DOHH2 (cell line): ENCODE measurements at regions not wholly inside any gene's neighbourhood (a gene's known extent, or its start where the extent isn't known, plus 50 kb on each side); places are given as distances from the start of the nearest gene placed in this dataset.

ENCODE experiments used
- H3F3A ChIP-seq: fragments of 200-600 bp; sonication (generic), shearing (Covaris generic); 2 replicates; pipeline ENCODE4 v1.6.0; 2016; ENCODE audit warnings: antibody characterized with exemption, mild to moderate bottlenecking; ENCODE audit not compliant: control insufficient read depth, insufficient read depth
- H3K27ac ChIP-seq: fragments of 200-600 bp; sonication (generic); 2 replicates; pipeline ENCODE4 v1.5.1; 2014; ENCODE audit warnings: low read depth, mild to moderate bottlenecking, low read length, moderate library complexity
- H3K27me3 ChIP-seq: fragments of 200-600 bp; sonication (generic); 2 replicates; pipeline ENCODE4 v1.6.1; 2014; ENCODE audit warnings: mild to moderate bottlenecking, low read length, mixed read lengths; ENCODE audit not compliant: control insufficient read depth
- H3K36me3 ChIP-seq: fragments of 200-600 bp; sonication (generic); 2 replicates; pipeline ENCODE4 v1.6.1; 2014; ENCODE audit warnings: mild to moderate bottlenecking, low read length, moderate library complexity, mixed read lengths; ENCODE audit not compliant: control insufficient read depth
- H3K4me1 ChIP-seq: fragments of 200-600 bp; sonication (generic); 2 replicates; pipeline ENCODE4 v1.6.1; 2014; ENCODE audit warnings: mild to moderate bottlenecking, low read length, mixed read lengths; ENCODE audit not compliant: control insufficient read depth
- H3K4me2 ChIP-seq: fragments of 200-600 bp; sonication (generic); 2 replicates; pipeline ENCODE4 v1.6.0; 2014; ENCODE audit warnings: mild to moderate bottlenecking, low read length, moderate library complexity
- H3K4me3 ChIP-seq: fragments of 200-600 bp; sonication (generic); 2 replicates; pipeline ENCODE4 v1.5.1; 2014; ENCODE audit warnings: mild to moderate bottlenecking, low read length, mixed read lengths
- H3K79me2 ChIP-seq: fragments of 200-600 bp; sonication (generic); 2 replicates; pipeline ENCODE4 v1.6.1; 2014; ENCODE audit warnings: mild to moderate bottlenecking, low read length, mixed read lengths; ENCODE audit not compliant: control insufficient read depth
- H3K9me2 ChIP-seq: fragments of 200-600 bp; sonication (generic); replicated peaks from 2 replicates; pipeline ENCODE4 v1.6.1; 2014; ENCODE audit warnings: mild to moderate bottlenecking, low read length, mixed read lengths; ENCODE audit not compliant: control insufficient read depth
- H3K9me3 ChIP-seq: fragments of 200-600 bp; sonication (generic); 2 replicates; pipeline ENCODE4 v1.6.1; 2014; ENCODE audit warnings: antibody characterized with exemption, low read length, mixed read lengths; ENCODE audit not compliant: control insufficient read depth, insufficient read depth
- H4K20me1 ChIP-seq: fragments of 200-600 bp; sonication (generic); 2 replicates; pipeline ENCODE4 v1.6.0; 2014; ENCODE audit warnings: low read depth, mild to moderate bottlenecking, antibody characterized with exemption, low read length, moderate library complexity; ENCODE audit not compliant: control insufficient read depth, insufficient read depth
- EZH2phosphoT487 ChIP-seq: fragments of 200-600 bp; sonication (generic); IDR thresholded peaks from 2 replicates; pipeline ENCODE4 v1.6.1; 2017; ENCODE audit warnings: borderline replicate concordance, mild to moderate bottlenecking, antibody characterized with exemption, low read length, moderate library complexity, mixed read lengths
- TF ChIP-seq, protein P1 (sequence below): fragments of 200-600 bp; sonication (generic); IDR thresholded peaks from one replicate; pipeline ENCODE4 v1.5.1; 2014; ENCODE audit warnings: antibody characterized with exemption, mild to moderate bottlenecking, low read depth, low read length; ENCODE audit not compliant: poor library complexity, severe bottlenecking

DNA sequence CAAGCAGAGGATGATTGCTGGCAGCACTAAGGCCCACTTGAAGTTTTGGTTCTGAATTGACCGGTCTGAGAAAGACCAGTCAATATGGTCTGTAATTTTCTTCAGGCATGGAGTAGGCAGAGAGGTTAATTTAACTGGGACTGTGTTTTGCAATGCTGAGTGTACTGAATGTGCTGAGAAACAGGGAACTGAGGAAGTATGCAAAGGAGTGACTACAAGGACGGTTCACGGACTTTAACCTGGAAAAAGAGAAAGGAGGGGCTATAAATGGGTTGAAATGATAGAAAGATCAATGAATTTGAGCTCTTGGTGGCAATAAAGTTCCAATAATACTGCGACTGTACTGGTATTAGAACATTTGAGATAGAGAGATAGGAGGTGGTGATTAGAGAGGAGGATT is 84.5 kb downstream of the MAGEB17 start:
- H4K20me1 ChIP-seq, result no peaks in the 10 kb centered on the region
- H3F3A ChIP-seq, result no peaks in the 10 kb centered on the region
- no peaks in the 10 kb centered on the region for H3K36me3 ChIP-seq
- no peak overlapping the region for H3K27ac ChIP-seq
- no peaks in the 10 kb centered on the region for H3K27me3 ChIP-seq
- TF ChIP-seq, protein P1, sequence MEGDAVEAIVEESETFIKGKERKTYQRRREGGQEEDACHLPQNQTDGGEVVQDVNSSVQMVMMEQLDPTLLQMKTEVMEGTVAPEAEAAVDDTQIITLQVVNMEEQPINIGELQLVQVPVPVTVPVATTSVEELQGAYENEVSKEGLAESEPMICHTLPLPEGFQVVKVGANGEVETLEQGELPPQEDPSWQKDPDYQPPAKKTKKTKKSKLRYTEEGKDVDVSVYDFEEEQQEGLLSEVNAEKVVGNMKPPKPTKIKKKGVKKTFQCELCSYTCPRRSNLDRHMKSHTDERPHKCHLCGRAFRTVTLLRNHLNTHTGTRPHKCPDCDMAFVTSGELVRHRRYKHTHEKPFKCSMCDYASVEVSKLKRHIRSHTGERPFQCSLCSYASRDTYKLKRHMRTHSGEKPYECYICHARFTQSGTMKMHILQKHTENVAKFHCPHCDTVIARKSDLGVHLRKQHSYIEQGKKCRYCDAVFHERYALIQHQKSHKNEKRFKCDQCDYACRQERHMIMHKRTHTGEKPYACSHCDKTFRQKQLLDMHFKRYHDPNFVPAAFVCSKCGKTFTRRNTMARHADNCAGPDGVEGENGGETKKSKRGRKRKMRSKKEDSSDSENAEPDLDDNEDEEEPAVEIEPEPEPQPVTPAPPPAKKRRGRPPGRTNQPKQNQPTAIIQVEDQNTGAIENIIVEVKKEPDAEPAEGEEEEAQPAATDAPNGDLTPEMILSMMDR, result no peak
- TF ChIP-seq EZH2phosphoT487, result no peak
- H3K79me2 ChIP-seq, result no peaks in the 10 kb centered on the region
- H3K4me2 ChIP-seq, result no peak overlapping the region
- no peak overlapping the region for H3K4me3 ChIP-seq
- no peaks in the 10 kb centered on the region for H3K4me1 ChIP-seq
- no peaks in the 10 kb centered on the region for H3K9me2 ChIP-seq
- H3K9me3 ChIP-seq, result no peaks in the 10 kb centered on the region

DNA sequence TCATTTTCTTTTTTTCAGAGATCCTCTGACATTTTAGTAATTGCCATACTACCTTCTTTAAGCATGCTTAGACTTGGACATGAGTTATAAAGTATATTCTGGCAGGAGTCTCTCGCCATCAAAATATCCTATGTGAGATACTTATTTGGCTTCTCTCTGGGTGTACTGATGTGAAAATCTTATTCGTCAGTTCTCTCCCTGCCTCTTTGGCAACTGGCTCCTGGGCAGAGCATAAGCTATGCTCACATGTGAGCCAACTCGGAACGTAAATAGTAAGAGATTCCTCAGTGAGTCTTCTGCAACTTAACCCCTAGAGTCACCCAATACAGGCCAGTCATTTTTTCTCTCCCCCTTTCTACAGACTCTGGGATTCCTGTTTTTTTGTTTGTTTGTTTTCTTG is 91.6 kb downstream of the MAGEB17 start:
- TF ChIP-seq, protein P1, result no peak
- no peak for TF ChIP-seq EZH2phosphoT487
- H3K27ac ChIP-seq, result no peak overlapping the region
- no peaks in the 10 kb centered on the region for H3K36me3 ChIP-seq
- H3K27me3 ChIP-seq, result no peaks in the 10 kb centered on the region
- H3F3A ChIP-seq, result no peaks in the 10 kb centered on the region
- H3K4me3 ChIP-seq, result no peak overlapping the region
- H4K20me1 ChIP-seq, result no peaks in the 10 kb centered on the region
- no peak overlapping the region for H3K4me2 ChIP-seq
- no peaks in the 10 kb centered on the region for H3K9me3 ChIP-seq
- H3K79me2 ChIP-seq, result no peaks in the 10 kb centered on the region
- no peaks in the 10 kb centered on the region for H3K4me1 ChIP-seq
- no peaks in the 10 kb centered on the region for H3K9me2 ChIP-seq

DNA sequence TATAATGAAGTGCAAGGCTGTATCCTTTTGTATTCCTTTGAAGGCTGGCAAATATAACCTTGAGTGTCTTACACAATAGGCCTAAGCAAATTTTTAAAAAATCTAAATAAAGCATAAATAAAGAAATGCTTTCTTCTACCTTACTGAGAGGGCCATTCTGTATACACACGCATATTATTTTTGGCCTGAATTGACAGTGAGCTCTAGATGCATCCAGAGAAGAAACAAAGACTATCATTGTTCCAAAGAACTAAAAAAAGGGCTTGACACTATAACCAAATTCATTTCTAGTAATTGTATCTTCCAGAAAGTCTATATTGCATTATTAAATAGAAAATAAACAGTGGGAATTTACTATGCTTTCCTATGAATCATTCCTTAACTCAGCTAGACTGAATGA is 100.2 kb downstream of the MAGEB17 start:
- Histone ChIP-seq H3K27ac (no peak overlapping the region), H3K4me1 (no peaks in the 10 kb centered on the region), H3K4me3 (no peak overlapping the region), H3K27me3 (no peaks in the 10 kb centered on the region), H3F3A (no peaks in the 10 kb centered on the region), H3K4me2 (no peak overlapping the region), H4K20me1 (no peaks in the 10 kb centered on the region), H3K9me2 (no peaks in the 10 kb centered on the region), H3K79me2 (no peaks in the 10 kb centered on the region), H3K9me3 (no peaks in the 10 kb centered on the region), H3K36me3 (no peaks in the 10 kb centered on the region)
- TF ChIP-seq EZH2phosphoT487, result no peak
- TF ChIP-seq, protein P1, result no peak

DNA sequence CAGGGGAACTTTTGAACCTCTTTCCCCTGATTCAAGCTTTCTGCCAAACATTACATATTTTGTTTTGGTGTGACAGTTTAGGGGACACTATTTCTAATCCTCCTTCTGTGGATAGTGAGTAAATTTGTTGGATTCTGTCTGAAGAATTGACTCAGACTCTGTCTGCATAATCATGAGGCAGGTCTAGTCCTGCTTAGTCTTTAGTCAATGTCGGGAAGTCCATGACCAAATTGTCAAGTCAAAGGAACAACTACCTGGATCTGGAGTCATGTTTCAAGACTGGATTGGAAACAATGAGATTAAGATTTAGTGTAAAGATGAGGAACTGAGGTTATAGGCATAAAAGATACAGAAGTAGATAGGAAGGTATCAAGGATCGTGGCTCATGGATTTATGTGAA is 100.9 kb downstream of the MAGEB17 start:
- no peaks in the 10 kb centered on the region for H3K4me1 ChIP-seq
- no peaks in the 10 kb centered on the region for H4K20me1 ChIP-seq
- no peak overlapping the region for H3K27ac ChIP-seq
- no peaks in the 10 kb centered on the region for H3K9me2 ChIP-seq
- H3K36me3 ChIP-seq, result no peaks in the 10 kb centered on the region
- H3K4me2 ChIP-seq, result no peak overlapping the region
- H3F3A ChIP-seq, result no peaks in the 10 kb centered on the region
- no peaks in the 10 kb centered on the region for H3K79me2 ChIP-seq
- no peaks in the 10 kb centered on the region for H3K27me3 ChIP-seq
- TF ChIP-seq, protein P1, result no peak
- no peak for TF ChIP-seq EZH2phosphoT487
- no peaks in the 10 kb centered on the region for H3K9me3 ChIP-seq
- no peak overlapping the region for H3K4me3 ChIP-seq
